NCI-H526 (cell line): ENCODE measurements at regions not wholly inside any gene's neighbourhood (a gene's known extent, or its start where the extent isn't known, plus 50 kb on each side); places are given as distances from the start of the nearest gene placed in this dataset.

ENCODE experiments used
- DNase-seq, 2 experiments: peaks; one replicate each; lab custom pipeline; 2025; lab: John Stamatoyannopoulos, UW

DNA sequence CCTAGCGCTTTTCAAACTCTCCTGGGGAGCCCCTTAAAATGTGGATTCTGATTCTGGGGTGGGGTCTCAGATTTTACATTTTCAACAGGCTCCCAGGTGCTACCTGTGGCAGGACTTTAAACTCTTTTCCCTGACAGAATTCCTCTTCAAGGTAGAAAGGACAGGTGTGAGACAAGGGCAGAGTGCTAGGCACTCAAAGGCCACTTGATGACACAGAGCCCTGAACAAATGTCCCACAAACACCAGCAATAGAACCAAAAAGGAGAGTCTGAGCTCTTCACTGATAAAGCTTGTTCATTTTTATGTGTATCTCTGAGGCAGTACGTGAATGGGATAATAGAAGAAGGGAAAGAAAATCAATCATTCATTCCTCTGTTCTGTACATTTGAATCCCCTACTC, 77.7 kb upstream of the PELI1 start:
- no peak for DNase-seq

- no peak for DNase-seq
Measured at GRCh38 chr2:64222351-64222750, 78.1 kb upstream of the PELI1 start.

- DNase-seq, result no peak
Measured at GRCh38 chr2:64223055-64223454, 78.8 kb upstream of the PELI1 start.

- no peak for DNase-seq
Measured at GRCh38 chr2:64225491-64225890, 81.3 kb upstream of the PELI1 start.

- no peak for DNase-seq
Measured at GRCh38 chr2:64226611-64227010, 82.4 kb upstream of the PELI1 start.

- DNase-seq, result no peak
Measured at GRCh38 chr2:64227603-64228125, 83.4 kb upstream of the PELI1 start.

GRCh38 chr2:64228126-64228678, 84.0 kb upstream of the PELI1 start:
- peak; percentile 72 to 89 for DNase-seq

- DNase-seq, result no peak
Measured at GRCh38 chr2:64228918-64229317, 84.7 kb upstream of the PELI1 start.

- DNase-seq, result no peak
Measured at GRCh38 chr2:64230540-64230939, 86.3 kb upstream of the PELI1 start.

- no peak for DNase-seq
Measured at GRCh38 chr2:64232266-64232665, 88.0 kb upstream of the PELI1 start.

DNA sequence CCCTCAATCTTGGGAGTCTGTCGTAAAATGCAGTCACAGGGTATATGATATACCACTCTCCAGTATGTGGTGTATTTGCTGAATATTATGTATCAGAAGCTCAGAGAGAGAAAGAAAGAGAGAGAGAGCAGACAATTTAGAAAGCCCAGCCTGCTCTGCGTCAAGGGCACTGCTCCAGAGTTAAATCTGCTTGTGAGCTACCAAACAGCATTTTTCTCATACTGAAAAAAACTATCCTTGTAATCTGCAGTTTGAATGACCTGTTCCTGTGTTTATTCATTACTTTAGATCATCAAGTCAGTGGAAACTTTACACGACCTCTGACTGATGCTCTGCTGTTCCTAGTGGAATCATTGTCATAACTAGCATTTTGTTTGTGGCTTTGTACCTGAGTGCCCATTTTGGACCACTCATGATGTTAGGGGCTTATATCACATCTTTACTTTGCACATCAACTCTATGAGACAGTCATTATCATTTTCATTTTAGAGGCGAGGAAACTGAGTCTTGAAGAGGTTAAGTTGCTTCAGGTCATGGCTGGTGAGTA, 89.2 kb upstream of the PELI1 start:
- no peak for DNase-seq

GRCh38 chr2:64234150-64234549, 89.9 kb upstream of the PELI1 start:
- DNase-seq, result no peak

DNA sequence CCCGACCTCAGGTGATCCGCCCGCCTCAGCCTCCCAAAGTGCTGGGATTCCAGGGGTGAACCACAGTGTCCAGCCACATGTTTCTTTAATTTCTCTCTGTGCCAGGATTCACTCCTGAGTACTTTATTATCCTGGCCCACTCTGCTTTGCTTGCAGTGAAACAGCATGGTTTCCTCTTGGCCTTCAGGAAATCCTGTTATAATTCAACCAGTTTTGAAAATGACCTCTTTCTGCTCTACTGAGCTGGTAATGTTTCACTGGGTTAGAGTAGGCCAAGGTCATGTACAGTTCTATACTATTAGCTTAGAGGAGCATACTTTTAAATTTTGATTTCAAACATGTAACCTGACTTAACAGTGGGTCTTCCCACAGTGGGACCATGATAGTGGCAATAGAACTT, 90.6 kb upstream of the PELI1 start:
- no peak for DNase-seq

- DNase-seq, result no peak
Measured at GRCh38 chr2:64237266-64237665, 93.0 kb upstream of the PELI1 start.

GRCh38 chr2:64238799-64239198, 94.6 kb upstream of the PELI1 start:
- DNase-seq, result no peak

- DNase-seq, result no peak
Measured at GRCh38 chr2:64243081-64244036, 99.1 kb upstream of the PELI1 start.

DNA sequence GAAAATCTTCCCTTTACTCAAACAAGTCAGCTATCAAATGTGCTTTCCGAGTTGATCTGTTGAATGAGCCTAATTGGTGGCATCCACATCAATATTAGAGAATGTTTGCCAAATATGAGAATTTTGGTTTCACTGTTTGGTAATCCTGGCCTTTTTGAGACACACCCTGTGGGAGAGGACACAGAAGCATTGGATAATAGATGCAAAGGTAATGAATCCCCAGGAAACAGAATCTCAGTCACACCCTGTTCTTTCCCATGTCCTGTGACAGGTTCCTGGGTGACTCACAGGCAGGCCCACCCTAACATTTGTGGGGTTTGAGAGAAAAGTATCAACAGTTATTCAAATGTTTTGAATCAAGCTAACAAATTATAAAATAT, 99.8 kb upstream of the PELI1 start:
- DNase-seq, result no peak

DNA sequence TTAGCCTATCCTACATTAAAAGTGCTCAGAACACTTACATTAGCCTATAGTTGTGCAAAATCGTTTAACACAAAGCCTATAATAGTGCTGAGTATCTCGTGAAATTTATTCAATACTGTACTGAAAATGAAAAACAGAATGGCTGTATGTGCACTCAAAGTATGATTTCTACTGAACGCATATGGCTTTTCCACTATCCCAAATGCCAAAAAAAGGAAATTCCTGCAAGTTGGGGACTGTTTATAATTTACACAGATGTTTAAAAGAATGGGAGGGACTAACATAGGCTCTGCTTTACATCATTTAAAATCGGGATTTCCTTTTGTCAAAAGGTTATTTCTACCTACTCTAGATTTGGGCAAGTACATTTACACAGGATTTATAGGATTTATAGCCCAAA, 101.4 kb upstream of the PELI1 start:
- DNase-seq, result no peak

DNA sequence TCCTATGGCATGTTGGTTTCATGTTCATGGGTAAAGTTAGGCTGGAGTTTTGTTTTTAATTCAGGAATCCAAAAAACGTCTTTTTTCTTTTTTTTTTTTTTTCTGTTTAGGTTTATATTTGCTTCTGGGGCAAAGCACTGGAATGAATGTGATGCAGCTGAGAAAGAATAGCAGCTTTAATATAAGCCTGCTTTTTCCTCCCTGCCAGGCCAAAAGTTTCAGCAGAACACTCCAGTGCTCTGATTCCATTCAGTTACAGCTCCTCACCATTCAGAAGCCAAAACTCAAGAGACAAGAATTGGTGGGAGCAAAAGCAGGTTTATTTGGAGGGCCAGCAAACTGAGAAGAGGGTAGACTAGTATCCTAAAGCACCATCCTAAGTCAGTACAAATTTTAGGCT, 102.7 kb upstream of the PELI1 start:
- DNase-seq, result no peak

DNA sequence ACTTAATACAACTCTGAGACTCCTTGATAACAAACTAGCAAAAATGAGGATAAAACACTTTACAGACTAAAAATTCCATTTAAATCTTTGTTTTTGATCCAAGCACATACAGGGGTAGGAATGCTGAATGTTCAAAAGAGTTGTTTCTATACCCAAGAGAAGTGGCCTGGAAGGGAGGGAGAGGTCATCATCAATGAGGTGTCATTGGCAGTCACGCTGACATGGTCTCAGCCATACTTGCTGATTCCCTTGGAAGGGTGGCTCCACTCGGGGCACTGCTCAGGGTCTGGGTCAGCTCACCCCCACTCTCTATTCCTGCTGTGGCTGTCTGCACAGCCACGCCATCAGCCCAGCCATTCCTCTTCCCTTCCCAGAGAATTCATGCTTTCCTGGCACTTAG, 105.2 kb upstream of the PELI1 start:
- DNase-seq, result no peak

GRCh38 chr2:64250063-64250462, 105.8 kb upstream of the PELI1 start:
- DNase-seq, result no peak

- no peak for DNase-seq
Measured at GRCh38 chr2:64250751-64251423, 106.7 kb upstream of the PELI1 start.
